DOHH2 (cell line): ENCODE measurements at regions not wholly inside any gene's neighbourhood (a gene's known extent, or its start where the extent isn't known, plus 50 kb on each side); places are given as distances from the start of the nearest gene placed in this dataset.

ENCODE experiments used
- H3F3A ChIP-seq: fragments of 200-600 bp; sonication (generic), shearing (Covaris generic); 2 replicates; pipeline ENCODE4 v1.6.0; 2016; ENCODE audit warnings: antibody characterized with exemption, mild to moderate bottlenecking; ENCODE audit not compliant: control insufficient read depth, insufficient read depth
- H3K27ac ChIP-seq: fragments of 200-600 bp; sonication (generic); 2 replicates; pipeline ENCODE4 v1.5.1; 2014; ENCODE audit warnings: low read depth, mild to moderate bottlenecking, low read length, moderate library complexity
- H3K27me3 ChIP-seq: fragments of 200-600 bp; sonication (generic); 2 replicates; pipeline ENCODE4 v1.6.1; 2014; ENCODE audit warnings: mild to moderate bottlenecking, low read length, mixed read lengths; ENCODE audit not compliant: control insufficient read depth
- H3K36me3 ChIP-seq: fragments of 200-600 bp; sonication (generic); 2 replicates; pipeline ENCODE4 v1.6.1; 2014; ENCODE audit warnings: mild to moderate bottlenecking, low read length, moderate library complexity, mixed read lengths; ENCODE audit not compliant: control insufficient read depth
- H3K4me1 ChIP-seq: fragments of 200-600 bp; sonication (generic); 2 replicates; pipeline ENCODE4 v1.6.1; 2014; ENCODE audit warnings: mild to moderate bottlenecking, low read length, mixed read lengths; ENCODE audit not compliant: control insufficient read depth
- H3K4me2 ChIP-seq: fragments of 200-600 bp; sonication (generic); 2 replicates; pipeline ENCODE4 v1.6.0; 2014; ENCODE audit warnings: mild to moderate bottlenecking, low read length, moderate library complexity
- H3K4me3 ChIP-seq: fragments of 200-600 bp; sonication (generic); 2 replicates; pipeline ENCODE4 v1.5.1; 2014; ENCODE audit warnings: mild to moderate bottlenecking, low read length, mixed read lengths
- H3K79me2 ChIP-seq: fragments of 200-600 bp; sonication (generic); 2 replicates; pipeline ENCODE4 v1.6.1; 2014; ENCODE audit warnings: mild to moderate bottlenecking, low read length, mixed read lengths; ENCODE audit not compliant: control insufficient read depth
- H3K9me2 ChIP-seq: fragments of 200-600 bp; sonication (generic); replicated peaks from 2 replicates; pipeline ENCODE4 v1.6.1; 2014; ENCODE audit warnings: mild to moderate bottlenecking, low read length, mixed read lengths; ENCODE audit not compliant: control insufficient read depth
- H3K9me3 ChIP-seq: fragments of 200-600 bp; sonication (generic); 2 replicates; pipeline ENCODE4 v1.6.1; 2014; ENCODE audit warnings: antibody characterized with exemption, low read length, mixed read lengths; ENCODE audit not compliant: control insufficient read depth, insufficient read depth
- H4K20me1 ChIP-seq: fragments of 200-600 bp; sonication (generic); 2 replicates; pipeline ENCODE4 v1.6.0; 2014; ENCODE audit warnings: low read depth, mild to moderate bottlenecking, antibody characterized with exemption, low read length, moderate library complexity; ENCODE audit not compliant: control insufficient read depth, insufficient read depth
- EZH2phosphoT487 ChIP-seq: fragments of 200-600 bp; sonication (generic); IDR thresholded peaks from 2 replicates; pipeline ENCODE4 v1.6.1; 2017; ENCODE audit warnings: borderline replicate concordance, mild to moderate bottlenecking, antibody characterized with exemption, low read length, moderate library complexity, mixed read lengths
- TF ChIP-seq, protein P1 (sequence below): fragments of 200-600 bp; sonication (generic); IDR thresholded peaks from one replicate; pipeline ENCODE4 v1.5.1; 2014; ENCODE audit warnings: antibody characterized with exemption, mild to moderate bottlenecking, low read depth, low read length; ENCODE audit not compliant: poor library complexity, severe bottlenecking

DNA sequence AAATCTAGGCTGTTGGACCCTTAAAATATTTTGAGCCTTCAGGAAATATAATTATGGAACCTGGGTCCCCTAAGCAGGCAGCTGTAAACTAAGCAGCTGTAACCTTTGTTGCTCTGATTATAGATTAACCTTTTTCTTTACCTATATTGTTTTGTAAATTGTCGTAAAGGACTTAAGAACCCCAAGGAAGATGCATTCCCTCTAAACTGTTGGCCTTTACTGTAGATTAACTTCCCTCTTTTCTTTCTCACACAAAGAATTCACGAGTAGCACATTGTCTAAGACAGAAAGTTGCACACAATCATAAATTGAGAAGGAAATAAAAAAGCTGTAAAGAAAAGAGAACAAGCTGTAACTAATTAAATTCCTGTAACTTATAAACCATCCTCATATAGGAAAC is 877.3 kb downstream of the ROBO2 start:
- H3K36me3 ChIP-seq: no peaks in the 10 kb centered on the region
- H4K20me1 ChIP-seq: no peaks in the 10 kb centered on the region
- H3K27me3 ChIP-seq: no peaks in the 10 kb centered on the region
- no peaks in the 10 kb centered on the region for H3K4me1 ChIP-seq
- no peak overlapping the region for H3K4me2 ChIP-seq
- no peaks in the 10 kb centered on the region for H3K9me2 ChIP-seq
- H3K27ac ChIP-seq: no peak overlapping the region
- H3F3A ChIP-seq: no peaks in the 10 kb centered on the region
- TF ChIP-seq, protein P1, sequence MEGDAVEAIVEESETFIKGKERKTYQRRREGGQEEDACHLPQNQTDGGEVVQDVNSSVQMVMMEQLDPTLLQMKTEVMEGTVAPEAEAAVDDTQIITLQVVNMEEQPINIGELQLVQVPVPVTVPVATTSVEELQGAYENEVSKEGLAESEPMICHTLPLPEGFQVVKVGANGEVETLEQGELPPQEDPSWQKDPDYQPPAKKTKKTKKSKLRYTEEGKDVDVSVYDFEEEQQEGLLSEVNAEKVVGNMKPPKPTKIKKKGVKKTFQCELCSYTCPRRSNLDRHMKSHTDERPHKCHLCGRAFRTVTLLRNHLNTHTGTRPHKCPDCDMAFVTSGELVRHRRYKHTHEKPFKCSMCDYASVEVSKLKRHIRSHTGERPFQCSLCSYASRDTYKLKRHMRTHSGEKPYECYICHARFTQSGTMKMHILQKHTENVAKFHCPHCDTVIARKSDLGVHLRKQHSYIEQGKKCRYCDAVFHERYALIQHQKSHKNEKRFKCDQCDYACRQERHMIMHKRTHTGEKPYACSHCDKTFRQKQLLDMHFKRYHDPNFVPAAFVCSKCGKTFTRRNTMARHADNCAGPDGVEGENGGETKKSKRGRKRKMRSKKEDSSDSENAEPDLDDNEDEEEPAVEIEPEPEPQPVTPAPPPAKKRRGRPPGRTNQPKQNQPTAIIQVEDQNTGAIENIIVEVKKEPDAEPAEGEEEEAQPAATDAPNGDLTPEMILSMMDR: no peak
- no peak for TF ChIP-seq EZH2phosphoT487
- H3K9me3 ChIP-seq: peaks cover 8% of the 10 kb centered on the region; the same call in 1 of the 2 replicates
- no peaks in the 10 kb centered on the region for H3K79me2 ChIP-seq
- no peak overlapping the region for H3K4me3 ChIP-seq

DNA sequence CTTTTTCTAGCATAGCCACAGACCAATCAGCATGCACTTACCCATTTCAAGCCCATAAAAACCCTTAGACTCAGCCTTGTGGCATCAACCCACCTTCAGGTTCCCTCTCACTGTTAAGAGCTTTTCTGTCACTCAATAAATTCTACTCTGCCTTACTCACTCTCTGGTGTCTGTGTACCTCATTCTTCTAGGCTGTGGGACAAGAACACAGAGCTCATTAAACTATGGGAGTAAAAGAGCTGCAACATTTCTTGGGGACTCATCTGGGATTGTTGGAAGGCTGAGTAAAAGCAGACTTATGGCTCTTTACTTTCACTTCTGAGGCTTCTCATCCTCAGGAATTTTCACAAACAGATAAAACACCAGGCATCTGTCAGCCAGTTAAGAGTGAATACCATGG is 879.3 kb downstream of the ROBO2 start:
- Histone ChIP-seq H3K27ac (no peak overlapping the region), H3K4me3 (no peak overlapping the region), H3K79me2 (no peaks in the 10 kb centered on the region), H3K4me1 (no peaks in the 10 kb centered on the region), H3K9me2 (no peaks in the 10 kb centered on the region), H4K20me1 (no peaks in the 10 kb centered on the region), H3K4me2 (no peak overlapping the region), H3K36me3 (no peaks in the 10 kb centered on the region), H3K9me3 (peaks cover 8% of the 10 kb centered on the region; the same call in 1 of the 2 replicates), H3F3A (no peaks in the 10 kb centered on the region), H3K27me3 (no peaks in the 10 kb centered on the region)
- TF ChIP-seq, protein P1: no peak
- no peak for TF ChIP-seq EZH2phosphoT487

DNA sequence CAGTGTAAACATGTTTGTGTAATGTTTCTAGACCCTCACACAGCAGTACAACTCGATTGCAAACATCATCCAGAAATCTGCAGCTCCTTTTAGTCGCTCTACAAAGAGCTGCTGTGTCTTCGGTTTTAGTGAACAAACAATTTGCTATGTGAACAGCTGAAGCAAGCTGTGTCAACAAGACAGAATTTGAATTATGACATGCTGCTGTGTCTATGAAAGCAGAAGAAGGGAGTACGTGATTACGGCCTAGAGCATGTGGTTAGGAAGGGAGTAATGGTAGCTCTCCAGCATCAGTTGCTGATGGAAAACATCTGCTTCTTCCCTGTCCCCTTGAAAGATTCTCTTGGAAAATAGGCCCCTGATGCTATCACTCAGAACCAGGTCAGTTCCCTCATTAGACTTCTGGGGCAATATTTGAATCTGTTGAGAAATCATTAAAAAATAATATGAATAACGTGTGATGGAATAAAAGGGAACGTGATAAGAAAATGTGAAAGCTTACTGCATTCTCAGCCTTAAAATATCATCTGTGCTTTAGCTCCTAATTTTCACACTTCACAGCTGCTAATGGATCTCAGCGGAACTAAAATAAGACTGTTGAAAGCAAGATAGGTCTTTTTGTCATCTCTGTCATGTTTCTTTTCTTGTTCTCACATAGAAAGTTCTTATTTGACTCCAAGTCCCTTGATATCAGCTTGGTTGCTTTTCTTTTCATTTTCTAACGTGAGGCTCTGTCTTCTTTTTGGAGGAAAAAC is 891.5 kb downstream of the ROBO2 start:
- Histone ChIP-seq H3K4me3 (no peak overlapping the region), H3K36me3 (no peaks in the 10 kb centered on the region), H3K27ac (no peak overlapping the region), H3K4me2 (no peak overlapping the region), H3K9me3 (no peaks in the 10 kb centered on the region; the same call in 1 of the 2 replicates), H3K27me3 (no peaks in the 10 kb centered on the region), H3K79me2 (no peaks in the 10 kb centered on the region), H3K4me1 (no peaks in the 10 kb centered on the region), H3K9me2 (no peaks in the 10 kb centered on the region), H4K20me1 (no peaks in the 10 kb centered on the region), H3F3A (no peaks in the 10 kb centered on the region)
- TF ChIP-seq, protein P1: no peak
- no peak for TF ChIP-seq EZH2phosphoT487
